Prostate gland (tissue), 2 donors: ENCODE measurements at regions not wholly inside any gene's neighbourhood (a gene's known extent, or its start where the extent isn't known, plus 50 kb on each side); places are given as distances from the start of the nearest gene placed in this dataset.

Source experiments
- CTCF ChIP-seq, 4 experiments: fragments of 200-600 bp in 2 of 4; fragments of 450-650 bp in 2 of 4; sonication (generic) in 2 of 4; IDR thresholded peaks; 1 replicate in 3 of 4; 2 replicates in 1 of 4; pipeline ENCODE4 v1.5.1; 2016 to 2019; ENCODE audit warnings: antibody characterized with exemption in 4 of 4, mild to moderate bottlenecking in 2 of 4, moderate library complexity in 2 of 4
- POLR2A ChIP-seq: fragments of 450-650 bp; IDR thresholded peaks from one replicate; pipeline ENCODE4 v1.6.1; 2016; ENCODE audit warnings: antibody characterized with exemption, mild to moderate bottlenecking
- POLR2AphosphoS5 ChIP-seq: sonication (generic); formaldehyde crosslinking; IDR thresholded peaks from one replicate; pipeline ENCODE4 v1.6.1; 2017; ENCODE audit warnings: antibody characterized with exemption

GRCh38 chr2:45141883-45142866, 132.9 kb upstream of the SIX2 start:
- TF ChIP-seq CTCF (IDR thresholded peaks at IDR 0.05) (no peak), POLR2A (no peak), POLR2AphosphoS5 (no peak)
